CD4-positive, alpha-beta T cell treated with Interleukin-15 for 1 hour (primary cell): ENCODE measurements at regions not wholly inside any gene's neighbourhood (a gene's known extent, or its start where the extent isn't known, plus 50 kb on each side); places are given as distances from the start of the nearest gene placed in this dataset.

ENCODE experiments used
- DNase-seq: peaks from one replicate; pipeline ENCODE4 v3.0.0-alpha.2; 2020

GRCh38 chr10:92747066-92747465 is 57.3 kb downstream of the HHEX start:
- DNase-seq, result no peak

GRCh38 chr10:92747600-92747999 is 57.8 kb downstream of the HHEX start:
- peak; percentile 78 for DNase-seq

DNA sequence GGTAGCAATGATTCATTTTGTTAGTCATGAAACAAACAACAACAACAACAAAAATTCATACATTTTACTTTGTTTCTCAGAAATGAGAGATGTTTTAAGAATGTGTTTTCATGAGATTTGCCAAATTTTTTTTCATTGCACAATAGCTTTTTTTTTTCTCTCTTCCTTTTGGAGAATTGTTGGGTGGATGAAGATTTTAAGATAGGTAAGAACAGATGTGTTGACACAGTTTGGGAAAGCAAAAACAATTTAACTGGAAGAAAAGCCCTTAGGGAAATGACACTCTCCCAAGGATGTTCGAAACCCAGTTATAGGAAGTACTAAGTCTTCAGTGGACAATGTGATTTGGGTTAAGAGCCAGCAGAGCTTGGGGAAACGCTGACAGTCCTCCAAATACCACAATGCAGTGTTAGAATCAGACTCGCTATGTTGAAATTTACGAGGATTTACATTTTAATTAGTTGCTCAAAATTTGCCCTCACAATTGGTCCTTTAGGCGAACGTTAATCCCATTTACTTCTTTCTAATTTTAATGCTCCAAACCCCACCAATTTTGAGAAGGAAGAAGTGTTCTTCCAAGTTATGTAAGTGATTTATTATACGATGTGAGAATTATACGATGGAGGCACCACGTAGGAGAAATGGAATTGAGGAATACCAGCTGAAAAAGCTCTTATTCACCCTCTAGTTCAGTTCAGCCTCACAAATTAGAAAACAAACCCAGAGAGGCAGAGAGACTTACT is 61.2 kb downstream of the HHEX start:
- DNase-seq, result no peak

GRCh38 chr10:92751534-92751811 is 61.7 kb downstream of the HHEX start:
- DNase-seq, result no peak

DNA sequence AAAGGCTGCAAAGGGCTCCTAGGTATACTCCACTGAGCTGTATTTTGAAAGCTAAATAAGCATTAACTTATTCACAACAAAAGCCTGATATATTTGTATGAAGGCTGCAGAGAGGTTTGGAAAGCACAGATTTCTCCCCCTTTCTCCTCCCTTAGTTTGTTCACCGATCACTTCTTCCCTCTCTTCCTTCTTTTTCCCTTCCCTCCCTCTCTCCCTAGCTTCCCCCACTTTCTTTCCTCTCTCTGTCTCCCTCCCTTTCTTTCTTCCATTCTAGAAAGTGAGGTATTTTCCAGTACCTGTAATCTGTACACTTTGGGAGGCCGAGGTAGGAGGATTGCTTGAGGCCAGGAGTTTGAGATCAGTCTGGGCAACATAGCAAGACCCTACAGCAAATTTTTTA is 62.1 kb downstream of the HHEX start:
- no peak for DNase-seq

GRCh38 chr10:92753865-92754264 is 64.1 kb downstream of the HHEX start:
- no peak for DNase-seq

DNA sequence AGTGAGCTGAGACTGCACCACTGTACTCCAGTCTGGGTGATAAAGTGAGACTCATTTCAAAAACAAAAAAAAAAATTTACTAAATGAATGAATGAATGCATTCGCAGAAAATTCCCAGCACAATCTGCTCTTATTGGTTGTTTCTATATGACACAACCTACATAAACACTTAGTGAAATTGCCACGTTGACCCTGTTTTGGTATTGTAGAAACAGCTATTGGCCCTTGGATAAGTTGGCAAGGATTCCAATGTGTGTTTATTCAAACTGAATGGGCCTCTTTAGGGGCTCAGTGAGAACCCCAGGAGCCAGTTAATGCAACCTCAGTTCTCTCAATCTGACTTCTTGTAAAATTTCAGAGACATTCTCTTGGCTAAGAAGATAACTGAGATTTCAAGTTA is 66.0 kb downstream of the HHEX start:
- DNase-seq, result no peak

GRCh38 chr10:92756201-92757065 is 66.7 kb downstream of the HHEX start:
- DNase-seq, result peak; percentile 59

GRCh38 chr10:92757066-92757710 is 67.4 kb downstream of the HHEX start:
- peak; percentile 75 for DNase-seq

DNA sequence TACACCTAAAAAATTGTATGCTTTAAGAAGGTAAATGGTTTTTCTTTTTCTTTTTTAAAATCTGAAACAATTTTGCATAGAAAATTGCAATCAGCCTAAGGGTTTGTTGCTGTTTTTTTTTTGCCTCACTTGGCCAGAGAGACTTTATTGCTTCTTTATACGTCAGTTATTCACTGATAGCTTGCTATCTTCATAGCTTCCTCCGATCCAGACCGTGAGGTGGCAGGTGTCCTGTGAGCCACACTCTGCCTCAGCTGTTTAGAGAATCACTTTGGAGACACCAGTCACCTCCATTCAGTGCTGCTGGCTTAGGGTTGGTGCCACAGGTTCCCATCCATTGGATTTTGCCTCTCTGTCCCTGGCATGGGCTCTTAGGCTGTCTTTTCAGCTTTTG is 68.0 kb downstream of the HHEX start:
- no peak for DNase-seq

DNA sequence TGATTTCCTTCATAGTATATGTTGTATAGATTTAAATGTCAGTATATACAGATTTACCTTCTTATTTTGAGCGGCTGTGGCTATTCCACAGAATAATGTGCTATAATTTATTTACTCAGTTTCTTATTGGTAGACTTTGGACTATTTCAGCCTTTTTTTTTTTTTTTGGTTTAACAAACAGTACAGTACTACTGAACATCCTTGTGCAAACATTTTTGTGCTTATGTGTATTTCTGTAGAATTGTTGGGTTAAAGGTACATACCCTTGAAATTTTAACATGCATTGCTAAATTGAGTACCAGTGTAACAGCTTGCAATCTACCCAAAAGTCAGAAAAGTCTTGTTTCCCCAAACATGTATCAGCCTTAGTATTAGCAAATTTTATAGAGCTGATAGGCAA is 68.8 kb downstream of the HHEX start:
- DNase-seq, result no peak

DNA sequence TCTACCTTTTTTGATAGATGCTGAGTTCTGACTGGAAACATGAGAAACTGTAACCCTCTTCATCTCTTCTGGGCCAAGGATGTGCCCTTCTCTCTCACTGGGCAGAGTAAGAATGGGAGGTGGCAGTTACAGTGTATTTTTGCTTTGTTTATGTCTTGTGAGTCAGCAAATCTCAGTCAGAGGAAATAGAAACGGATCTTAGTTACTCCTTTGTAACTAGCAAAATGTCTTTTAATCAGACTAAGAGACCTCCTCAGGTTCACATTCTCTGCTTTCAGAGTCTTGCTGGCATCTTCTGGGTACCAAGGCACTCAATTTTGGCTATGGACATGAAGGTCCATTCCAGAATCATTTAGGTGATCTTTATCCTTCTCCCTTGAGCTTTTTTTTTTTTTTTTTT is 70.9 kb downstream of the HHEX start:
- DNase-seq, result no peak

GRCh38 chr10:92761571-92761970 is 71.8 kb downstream of the HHEX start:
- no peak for DNase-seq

GRCh38 chr10:92763634-92764155 is 73.9 kb downstream of the HHEX start:
- no peak for DNase-seq

- no peak for DNase-seq
These were observed 76.7 kb downstream of the HHEX start for GRCh38 chr10:92766451-92766850.

DNA sequence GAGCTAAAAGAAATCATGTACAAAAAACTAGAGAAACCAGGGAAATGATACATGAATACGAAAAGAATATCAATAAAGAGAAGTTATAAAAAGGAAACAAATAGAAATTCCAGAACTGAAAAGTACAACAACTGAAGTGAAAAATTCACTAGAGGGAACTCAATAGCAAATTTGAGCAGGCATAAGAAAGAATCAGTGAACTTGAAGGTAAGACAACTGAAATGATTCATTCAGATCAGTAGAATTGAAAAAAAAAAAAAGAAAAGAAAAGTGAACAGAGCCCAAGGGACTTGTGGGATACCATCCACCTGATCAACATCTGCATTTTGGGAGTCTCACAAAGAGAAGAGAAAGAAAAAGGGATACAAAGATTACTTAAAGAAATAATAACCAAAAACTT is 78.3 kb downstream of the HHEX start:
- no peak for DNase-seq

DNA sequence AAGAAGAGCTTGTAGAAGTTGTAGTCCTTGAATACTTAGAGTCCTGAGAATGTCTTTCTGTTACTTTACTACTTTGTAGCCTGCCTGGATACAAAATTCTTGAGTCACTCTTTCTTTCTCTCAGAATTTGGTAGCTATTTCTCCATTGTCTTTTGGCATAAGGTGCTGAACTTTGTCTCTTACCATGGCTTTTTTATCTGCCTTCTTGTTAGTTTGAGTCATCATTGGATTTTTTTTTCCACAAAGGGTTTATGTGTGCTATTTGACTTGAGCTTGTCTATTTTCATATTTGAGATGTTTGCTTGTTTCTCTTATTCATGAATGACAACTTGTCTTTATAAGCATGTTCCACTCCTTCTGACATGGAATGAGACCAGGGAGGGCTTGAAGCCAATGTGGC is 74.5 kb upstream of the EXOC6 start:
- no peak for DNase-seq

GRCh38 chr10:92778091-92778490 is 70.2 kb upstream of the EXOC6 start:
- no peak for DNase-seq

DNA sequence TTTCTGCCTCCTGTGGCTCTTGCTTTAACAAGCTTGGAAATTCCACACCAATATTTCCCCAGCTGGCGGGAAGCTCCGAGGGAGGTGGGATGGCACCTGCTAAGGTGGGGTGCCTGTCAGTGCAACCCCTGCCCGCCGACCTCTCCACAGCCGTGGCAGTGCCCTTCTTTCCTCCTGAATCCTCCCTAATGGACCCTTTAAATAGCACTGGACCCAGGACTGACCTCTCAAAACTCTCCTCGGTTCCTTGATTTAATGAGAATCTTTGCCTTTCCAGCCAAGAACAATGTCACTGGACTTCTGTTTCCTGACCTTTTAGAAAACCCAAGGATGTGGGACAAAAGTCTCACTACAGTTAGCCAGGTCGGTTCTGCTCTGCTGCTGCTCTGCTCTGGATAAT is 63.2 kb upstream of the EXOC6 start:
- DNase-seq, result no peak

- DNase-seq, result peak; percentile 19
These were observed 60.7 kb upstream of the EXOC6 start for GRCh38 chr10:92787557-92788152.

DNA sequence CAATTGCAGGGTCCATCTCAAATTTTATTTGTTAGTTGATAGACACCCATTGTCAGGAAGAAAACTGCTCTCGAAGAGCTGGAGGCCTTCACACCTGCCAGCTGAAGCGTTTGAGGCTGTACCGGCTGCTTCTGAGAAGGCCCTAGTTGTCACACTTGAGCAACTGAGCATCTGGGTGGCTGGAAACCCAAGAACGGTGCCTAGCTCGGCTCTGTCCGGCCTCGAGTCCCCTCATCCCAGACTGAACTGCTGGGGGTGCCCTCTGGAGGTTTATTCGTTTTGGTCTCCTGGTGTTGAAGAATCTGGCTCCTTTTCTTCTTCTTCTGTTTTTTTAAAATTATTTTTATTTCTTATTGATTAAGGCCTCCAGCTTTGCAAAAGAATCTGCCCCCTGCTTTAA is 59.3 kb upstream of the EXOC6 start:
- peak; percentile 24 for DNase-seq

GRCh38 chr10:92789786-92790185 is 58.5 kb upstream of the EXOC6 start:
- DNase-seq, result no peak

GRCh38 chr10:92790440-92790839 is 57.9 kb upstream of the EXOC6 start:
- DNase-seq, result no peak

DNA sequence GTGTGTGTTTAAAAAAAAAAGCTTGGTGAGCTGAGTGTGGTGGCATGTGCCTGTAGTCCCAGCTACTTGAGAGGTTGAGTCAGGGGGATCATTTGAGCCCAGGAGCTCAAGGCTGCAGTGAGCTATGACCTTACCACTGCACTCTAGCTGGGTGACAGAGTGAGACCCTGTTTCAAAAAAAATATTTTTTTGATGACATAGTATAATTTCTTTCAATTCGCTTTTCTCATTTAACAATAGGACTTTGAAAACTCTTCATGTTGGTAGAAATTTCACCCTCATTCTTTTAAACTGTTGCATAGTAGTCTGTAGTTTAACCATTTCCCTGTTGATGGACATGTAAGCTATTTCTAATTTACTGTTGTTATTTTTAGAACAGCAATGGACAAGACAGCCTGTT is 55.7 kb upstream of the EXOC6 start:
- no peak for DNase-seq
